H1 (cell line): ENCODE measurements at regions not wholly inside any gene's neighbourhood (a gene's known extent, or its start where the extent isn't known, plus 50 kb on each side); places are given as distances from the start of the nearest gene placed in this dataset.

Experiments
- CTCF ChIA-PET: fragments of 300-600 bp; sonication (Branson Sonifier 250); formaldehyde crosslinking; loops from one replicate; lab custom pipeline; 2021; ENCODE audit not compliant: partially characterized antibody; lab: Charles Lee
- POLR2A ChIA-PET: fragments of 300-600 bp; sonication (Branson Sonifier 250); formaldehyde crosslinking; loops from one replicate; lab custom pipeline; 2021; ENCODE audit warnings: inconsistent platforms; ENCODE audit not compliant: partially characterized antibody; lab: Charles Lee
- DNase-seq, 2 experiments: peaks; one replicate each; pipeline versions ENCODE4 v3.0.0 to v3.0.0-alpha.2; 2010 to 2022; ENCODE audit warnings: low spot score in 2 of 2, low read depth in 1 of 2, mixed read lengths in 1 of 2
- FAIRE-seq: peaks from 2 replicates; lab custom pipeline; 2011; peaks lifted over from hg19 to GRCh38; lab: Jason Lieb, UNC
- H2AFZ ChIP-seq: 2 replicates; pipeline ENCODE4 v1.8.1; 2012; ENCODE audit warnings: low read length, inconsistent platforms
- H2AK5ac ChIP-seq: 2 replicates; pipeline ENCODE4 v1.6.1; 2013; ENCODE audit warnings: low read depth, low read length
- H2BK120ac ChIP-seq: replicated peaks from 2 replicates; pipeline ENCODE3; 2013; ENCODE audit warnings: low read depth, low read length, inconsistent platforms
- H2BK12ac ChIP-seq: 2 replicates; pipeline ENCODE4 v1.6.1; 2013; ENCODE audit warnings: low read depth, low read length
- H2BK15ac ChIP-seq: 2 replicates; pipeline ENCODE4 v1.6.1; 2013; ENCODE audit warnings: low read length
- H2BK20ac ChIP-seq: 2 replicates; pipeline ENCODE4 v1.6.1; 2013; ENCODE audit warnings: low read length
- H2BK5ac ChIP-seq: 2 replicates; pipeline ENCODE4 v1.6.1; 2013; ENCODE audit warnings: low read depth, low read length
- H3K14ac ChIP-seq: 2 replicates; pipeline ENCODE4 v1.6.1; 2013; ENCODE audit warnings: inconsistent platforms; ENCODE audit not compliant: insufficient read length
- H3K18ac ChIP-seq: 2 replicates; pipeline ENCODE4 v1.6.1; 2013; ENCODE audit warnings: low read length; ENCODE audit errors: extremely low read depth
- H3K23ac ChIP-seq: 2 replicates; pipeline ENCODE4 v1.6.1; 2013; ENCODE audit warnings: inconsistent platforms; ENCODE audit not compliant: insufficient read length
- H3K23me2 ChIP-seq: 2 replicates; pipeline ENCODE4 v1.6.1; 2013; ENCODE audit warnings: low read depth, low read length
- H3K27ac ChIP-seq: 2 replicates; pipeline ENCODE4 v1.6.1; 2011; ENCODE audit warnings: low read depth, low read length, inconsistent platforms
- H3K27me3 ChIP-seq, 4 experiments: replicated peaks in 1 of 4; 1 replicate in 1 of 4; 2 replicates in 3 of 4; pipeline versions ENCODE4 v1.6.1 to v1.8.1; 2011 to 2013; ENCODE audit warnings: low read length in 3 of 4, mild to moderate bottlenecking in 3 of 4, inconsistent platforms in 2 of 4, mixed read lengths in 2 of 4, moderate library complexity in 1 of 4; ENCODE audit not compliant: control insufficient read depth in 3 of 4, insufficient read depth in 3 of 4; ENCODE audit errors: extremely low read depth in 1 of 4
- H3K36me3 ChIP-seq, 4 experiments: 2 replicates each; pipeline versions ENCODE4 v1.6.1 to v1.8.1; 2011 to 2013; ENCODE audit warnings: mild to moderate bottlenecking in 4 of 4, low read length in 3 of 4, moderate library complexity in 2 of 4, control low read depth in 1 of 4, inconsistent platforms in 1 of 4; ENCODE audit not compliant: insufficient read depth in 4 of 4, control insufficient read depth in 2 of 4
- H3K4ac ChIP-seq: replicated peaks from 2 replicates; pipeline ENCODE3; 2013; ENCODE audit warnings: low read length, low read depth, mixed read lengths, inconsistent platforms; ENCODE audit not compliant: insufficient read length
- H3K4me1 ChIP-seq, 4 experiments: replicated peaks in 1 of 4; 1 replicate in 1 of 4; 2 replicates in 3 of 4; pipeline versions ENCODE4 v1.6.1 to v1.8.1; 2011 to 2013; ENCODE audit warnings: low read length in 3 of 4, inconsistent platforms in 2 of 4, mixed read lengths in 1 of 4; ENCODE audit not compliant: insufficient read depth in 4 of 4, control insufficient read depth in 3 of 4
- H3K4me2 ChIP-seq, 2 experiments: 2 replicates each; pipeline versions ENCODE4 v1.6.1 to v1.8.1; 2011 to 2013; ENCODE audit warnings: low read depth in 2 of 2, low read length in 2 of 2, control low read depth in 1 of 2, inconsistent platforms in 1 of 2, mild to moderate bottlenecking in 1 of 2; ENCODE audit not compliant: insufficient read depth in 1 of 2
- H3K4me3 ChIP-seq, 4 experiments: fragments of 200-600, 300-600 bp in 1 of 4; sonication (generic), shearing (Covaris generic), sonication (Bioruptor Twin) in 1 of 4; 2 replicates each; pipeline versions ENCODE4 v1.5.1 to v1.8.1; 2011 to 2016; ENCODE audit warnings: low read length in 4 of 4, low read depth in 3 of 4, control low read depth in 2 of 4, inconsistent platforms in 2 of 4, mild to moderate bottlenecking in 2 of 4, mixed read lengths in 1 of 4, moderate library complexity in 1 of 4; ENCODE audit not compliant: insufficient read depth in 2 of 4; ENCODE audit errors: extremely low read depth in 1 of 4
- H3K56ac ChIP-seq: replicated peaks from 2 replicates; pipeline ENCODE3; 2013; ENCODE audit warnings: low read depth, mild to moderate bottlenecking, mixed read lengths, low read length, inconsistent platforms; ENCODE audit not compliant: insufficient read length
- H3K79me1 ChIP-seq: 2 replicates; pipeline ENCODE4 v1.6.1; 2013; ENCODE audit warnings: low read depth, low read length, control low read depth
- H3K79me2 ChIP-seq, 2 experiments: 2 replicates each; pipeline versions ENCODE4 v1.6.1 to v1.8.1; 2012 to 2013; ENCODE audit warnings: low read length in 2 of 2, mild to moderate bottlenecking in 2 of 2, inconsistent platforms in 1 of 2; ENCODE audit not compliant: insufficient read depth in 2 of 2, control insufficient read depth in 1 of 2
- H3K9ac ChIP-seq, 4 experiments: replicated peaks in 1 of 4; 1 replicate in 1 of 4; 2 replicates in 3 of 4; pipeline versions ENCODE4 v1.6.1 to v1.8.1; 2011 to 2013; ENCODE audit warnings: low read depth in 3 of 4, low read length in 3 of 4, control low read depth in 2 of 4, mild to moderate bottlenecking in 2 of 4, moderate library complexity in 2 of 4, inconsistent platforms in 1 of 4; ENCODE audit errors: extremely low read depth in 1 of 4
- H3K9me3 ChIP-seq, 2 experiments: 2 replicates each; pipeline versions ENCODE4 v1.6.1 to v1.8.1; 2012 to 2013; ENCODE audit warnings: mild to moderate bottlenecking in 2 of 2, moderate library complexity in 2 of 2, control low read depth in 1 of 2, inconsistent platforms in 1 of 2, low read depth in 1 of 2, low read length in 1 of 2, mixed read lengths in 1 of 2; ENCODE audit not compliant: insufficient read depth in 2 of 2
- H4K20me1 ChIP-seq, 2 experiments: replicated peaks in 1 of 2; 2 replicates each; pipeline versions ENCODE3 to v1.8.1; 2011 to 2013; ENCODE audit warnings: inconsistent platforms in 2 of 2, low read length in 2 of 2, mild to moderate bottlenecking in 1 of 2; ENCODE audit not compliant: insufficient read depth in 2 of 2, control insufficient read depth in 1 of 2
- H4K5ac ChIP-seq: 2 replicates; pipeline ENCODE4 v1.6.1; 2013; ENCODE audit warnings: low read length, low read depth, mixed read lengths, inconsistent platforms; ENCODE audit not compliant: insufficient read length
- H4K8ac ChIP-seq: 2 replicates; pipeline ENCODE4 v1.8.0; 2013; ENCODE audit warnings: mild to moderate bottlenecking, moderate library complexity, low read length, inconsistent platforms; ENCODE audit not compliant: insufficient read depth; ENCODE audit errors: extremely low read depth
- H4K91ac ChIP-seq: replicated peaks from 2 replicates; pipeline ENCODE3; 2013; ENCODE audit warnings: low read length, mixed read lengths, inconsistent platforms; ENCODE audit not compliant: insufficient read length
- CTCF ChIP-seq, 3 experiments: IDR thresholded peaks; 1 replicate in 2 of 3; 2 replicates in 1 of 3; pipeline versions ENCODE4 v1.5.1 to v1.6.1; 2011; ENCODE audit warnings: low read length in 3 of 3, mild to moderate bottlenecking in 3 of 3, inconsistent platforms in 2 of 3, low read depth in 1 of 3, moderate library complexity in 1 of 3; ENCODE audit not compliant: insufficient read depth in 1 of 3; ENCODE audit errors: control extremely low read depth in 1 of 3
- KDM1A ChIP-seq: fragments of 200-600, 300-600 bp; sonication (generic); IDR thresholded peaks from 2 replicates; pipeline ENCODE4 v1.7.1; 2016; ENCODE audit warnings: mild to moderate bottlenecking, low read length, borderline replicate concordance
- SIRT6 ChIP-seq: IDR thresholded peaks from one replicate; pipeline ENCODE4 v1.7.1; 2012; ENCODE audit warnings: low read length, inconsistent platforms
- USF2 ChIP-seq: IDR thresholded peaks from 2 replicates; pipeline ENCODE4 v1.6.1; 2011; ENCODE audit warnings: low read length, improper control_type of control experiment
- WGBS, 2 experiments: shearing (Covaris generic) in 1 of 2; methylation state at CpG; one replicate each; pipeline versions ENCODE4 v1.1.6 to v1.1.7; 2013 to 2015; ENCODE audit warnings: low lambda C conversion rate in 2 of 2, mixed read lengths in 2 of 2, inconsistent platforms in 1 of 2, low coverage in 1 of 2, missing lambda C conversion rate in 1 of 2; ENCODE audit not compliant: insufficient replicate concordance in 2 of 2, insufficient coverage in 1 of 2, insufficient read length in 1 of 2; ENCODE audit errors: extremely low coverage in 1 of 2, missing lambda C conversion rate in 1 of 2; 5-methylcytosine and 5-hydroxymethylcytosine counted together

- Histone ChIP-seq H2BK120ac (peak overlapping the region; percentile 85), H2AFZ (no peak overlapping the region; the same call in 1 of the 2 replicates), H3K79me1 (no peaks in the 10 kb centered on the region), H3K4me3 (no peak overlapping the region; a peak in 1 of 8 replicates), H4K91ac (peak overlapping the region; percentile 90), H3K4ac (peak overlapping the region; percentile 10), H4K8ac (0 out of 2 replicates have a peak overlapping the region, but pooled peaks have one; percentile 60), H3K18ac (peak overlapping the region; percentile 85), H2AK5ac (peak overlapping the region; percentile 99), H3K23me2 (no peaks in the 10 kb centered on the region), H3K56ac (no peak overlapping the region), H3K36me3 (no peaks in the 10 kb centered on the region), H3K9ac (no peak overlapping the region), H3K14ac (no peak overlapping the region), H3K27ac (peak overlapping the region; percentile 52; the same call in 1 of the 2 replicates), H2BK20ac (peak overlapping the region; percentile 93), H3K4me2 (peak overlapping the region in 1 of 2 experiments; percentile 51; a peak in 1 of 4 replicates), H2BK5ac (peak overlapping the region; percentile 99; the same call in 1 of the 2 replicates), H2BK15ac (no peak overlapping the region), H3K23ac (no peak overlapping the region), H2BK12ac (peak overlapping the region; percentile 99), H3K79me2 (no peaks in the 10 kb centered on the region), H4K20me1 (no peaks in the 10 kb centered on the region), H3K27me3 (no peaks in the 10 kb centered on the region; a peak in 1 of 7 replicates), H3K9me3 (no peaks in the 10 kb centered on the region), H3K4me1 (peaks cover 6 to 10% (median 8%) of the 10 kb centered on the region in 4 experiments; a peak in 6 of 7 replicates), H4K5ac (no peak overlapping the region)
- POLR2A ChIA-PET = interaction anchor here (1.1 kb wide), 1 partner anchor 135 kb away, joined by 5 read pairs; no protein-coding TSS in a partner anchor
- CTCF ChIA-PET = interaction anchor here (0.7 to 2.3 kb wide), 11 partner anchors 10 to 278 kb away, joined by 3 to 10 read pairs (median 6); no protein-coding TSS in a partner anchor
- 85% methylated on average over 12 of the region's 12 CpGs; no CpG with 5 or more reads in 1 of the 2 experiments for WGBS, 2 experiments
- TF ChIP-seq KDM1A (peak; percentile 57; the same call in 1 of the 2 replicates), USF2 (no peak), SIRT6 (no peak), CTCF (IDR thresholded peaks at IDR 0.05; ENCODE audit: control extremely low read depth in 1 of 3, insufficient read depth in 1 of 3, low read depth in 1 of 3, low read length in 3 of 3) (peak in 1 of 3 experiments; percentile 34; a peak in 1 of 4 replicates)
- no peak for DNase-seq
- FAIRE-seq = no peak
These were observed 74.8 kb upstream of the GATA2 start for GRCh38 chr3:128567705-128568356.
